NAMALWA (cell line): ENCODE measurements at regions not wholly inside any gene's neighbourhood (a gene's known extent, or its start where the extent isn't known, plus 50 kb on each side); places are given as distances from the start of the nearest gene placed in this dataset.

ENCODE experiments used
- DNase-seq: peaks from one replicate; pipeline ENCODE4 v3.0.0-alpha.2; 2015; ENCODE audit warnings: low spot score

DNA sequence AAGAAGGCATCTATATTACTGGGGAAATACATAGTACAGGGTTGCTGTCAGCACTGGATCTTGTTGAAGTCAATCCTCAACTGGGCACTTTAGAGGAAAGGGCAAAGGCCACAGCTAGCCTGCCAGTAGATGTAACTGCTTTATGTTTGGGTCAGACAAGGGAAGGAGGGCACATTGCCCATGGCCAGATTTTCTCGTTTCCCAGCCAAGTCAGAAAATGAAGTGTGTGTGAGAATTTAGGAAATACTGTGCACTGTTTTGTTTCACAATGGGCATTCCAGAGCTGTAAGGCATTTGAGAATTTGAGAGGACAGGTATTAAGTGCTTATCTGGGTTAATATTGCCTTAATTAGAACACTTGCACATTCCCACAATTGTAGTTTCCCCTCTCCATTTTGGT is 183.9 kb upstream of the MCHR2 start:
- no peak for DNase-seq

- DNase-seq, result no peak
Measured at GRCh38 chr6:100176951-100177710, 183.1 kb upstream of the MCHR2 start.

DNA sequence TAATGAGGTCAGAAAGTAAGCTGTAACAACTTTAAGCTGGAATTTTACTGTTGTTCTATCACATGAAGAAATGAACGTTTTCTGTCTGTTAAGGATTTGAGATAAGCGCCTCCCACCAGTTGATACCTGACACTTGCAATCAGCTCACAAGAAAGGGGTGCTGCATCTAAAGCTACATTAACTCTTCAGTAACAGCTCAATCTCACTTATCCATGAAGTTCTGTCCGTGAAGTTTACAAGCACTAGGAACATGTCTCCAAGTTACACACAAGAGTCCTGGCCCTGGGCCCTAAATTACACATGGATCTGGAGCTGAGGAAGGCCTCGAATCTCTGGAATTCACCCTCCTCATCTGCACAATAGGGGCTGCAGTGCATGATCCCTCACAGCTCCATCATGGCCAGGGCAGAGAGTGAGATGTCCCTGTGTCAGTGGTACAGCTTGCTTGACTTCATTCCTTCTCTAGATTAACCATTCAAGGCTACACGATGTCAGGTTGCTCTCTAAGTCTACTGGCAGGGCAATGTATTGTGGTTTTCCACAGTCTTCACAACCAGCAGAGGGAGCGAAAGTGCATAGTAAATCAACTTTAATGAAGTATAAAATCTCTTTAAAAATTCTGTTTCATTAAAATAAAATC is 182.4 kb upstream of the MCHR2 start:
- DNase-seq, result peak; percentile 32

GRCh38 chr6:100175814-100176310 is 181.8 kb upstream of the MCHR2 start:
- no peak for DNase-seq

DNA sequence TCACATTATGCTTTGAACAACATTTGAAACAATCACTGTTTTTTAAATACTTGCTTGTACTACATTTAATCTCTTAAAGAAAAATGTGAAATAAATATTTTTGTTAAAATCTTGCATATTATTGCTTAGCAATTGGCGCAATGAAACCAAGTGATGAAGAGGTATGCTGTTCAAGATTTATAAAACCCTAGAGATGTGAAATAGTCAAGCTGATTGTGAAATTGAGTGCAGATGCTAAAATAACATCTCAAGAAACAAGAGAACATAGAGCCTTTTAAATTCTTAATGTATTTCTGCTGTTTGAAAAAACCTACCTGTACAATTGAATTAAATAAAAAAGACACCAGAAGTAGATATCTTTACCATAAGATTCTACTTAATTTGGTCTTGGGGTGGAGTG is 179.2 kb upstream of the MCHR2 start:
- DNase-seq, result no peak

- DNase-seq, result no peak
Measured at GRCh38 chr6:100172322-100172713, 178.3 kb upstream of the MCHR2 start.

- no peak for DNase-seq
Measured at GRCh38 chr6:100171533-100172321, 177.7 kb upstream of the MCHR2 start.

DNA sequence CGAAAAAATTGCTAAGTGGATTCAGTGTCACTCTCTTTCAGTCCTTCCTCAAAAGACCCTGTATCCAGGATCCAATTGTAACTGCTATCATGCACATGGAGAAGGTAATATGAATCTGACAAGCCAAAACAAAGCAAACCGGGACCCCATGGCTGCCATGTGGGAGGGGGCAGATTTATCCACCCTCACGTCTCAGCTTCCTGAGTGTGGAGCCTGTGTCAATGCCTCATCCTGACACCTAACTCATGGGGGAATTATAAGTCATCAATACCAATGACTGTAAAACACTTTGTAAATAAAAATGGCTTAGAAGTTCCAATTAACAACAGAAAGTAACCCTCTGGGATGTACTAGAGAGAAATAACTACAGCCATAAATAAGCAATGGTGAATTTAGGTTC is 174.1 kb upstream of the MCHR2 start:
- no peak for DNase-seq

GRCh38 chr6:100167585-100167984 is 173.6 kb upstream of the MCHR2 start:
- no peak for DNase-seq

- no peak for DNase-seq
Measured at GRCh38 chr6:100166956-100167355, 172.9 kb upstream of the MCHR2 start.

GRCh38 chr6:100165442-100165841 is 171.4 kb upstream of the MCHR2 start:
- no peak for DNase-seq

DNA sequence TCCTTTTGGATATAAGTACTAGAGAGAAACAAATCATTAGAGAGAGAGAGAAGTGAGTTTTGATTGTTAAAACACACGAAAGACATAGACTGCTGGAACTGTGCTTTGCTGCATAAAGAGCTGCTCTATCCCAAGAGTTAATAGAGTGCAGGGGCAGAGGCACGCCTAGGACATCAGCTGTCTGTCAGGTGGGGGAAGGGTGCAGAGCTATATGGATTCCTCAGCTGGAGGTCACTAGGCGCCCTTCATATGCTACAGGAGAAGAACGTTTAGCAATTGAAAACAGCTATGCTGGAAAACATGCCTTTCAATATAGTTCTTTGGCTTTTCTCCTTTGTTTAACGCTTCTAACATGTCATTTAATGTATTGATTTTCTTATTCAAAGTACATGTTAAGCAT is 169.0 kb upstream of the MCHR2 start:
- no peak for DNase-seq

GRCh38 chr6:100161782-100162365 is 167.9 kb upstream of the MCHR2 start:
- no peak for DNase-seq

- no peak for DNase-seq
Measured at GRCh38 chr6:100160930-100161329, 166.9 kb upstream of the MCHR2 start.

DNA sequence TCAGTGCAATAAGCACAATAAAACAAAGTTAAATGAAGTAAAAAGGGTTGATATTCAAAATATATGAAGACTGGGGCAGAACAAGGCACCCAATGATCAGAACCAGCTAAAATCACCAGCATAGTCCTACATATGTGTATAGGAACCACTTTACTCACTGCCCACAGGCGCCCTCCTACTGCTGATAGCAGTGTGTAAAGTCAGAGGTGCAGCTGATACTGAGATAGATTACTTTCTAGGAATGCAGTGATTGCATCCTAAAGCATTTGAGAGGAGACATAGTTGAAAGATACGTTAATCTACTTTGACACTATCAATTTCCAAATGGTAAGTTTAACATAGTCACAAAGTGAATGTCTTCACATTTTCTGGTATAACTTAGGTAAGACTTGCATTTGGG is 161.1 kb upstream of the MCHR2 start:
- no peak for DNase-seq

DNA sequence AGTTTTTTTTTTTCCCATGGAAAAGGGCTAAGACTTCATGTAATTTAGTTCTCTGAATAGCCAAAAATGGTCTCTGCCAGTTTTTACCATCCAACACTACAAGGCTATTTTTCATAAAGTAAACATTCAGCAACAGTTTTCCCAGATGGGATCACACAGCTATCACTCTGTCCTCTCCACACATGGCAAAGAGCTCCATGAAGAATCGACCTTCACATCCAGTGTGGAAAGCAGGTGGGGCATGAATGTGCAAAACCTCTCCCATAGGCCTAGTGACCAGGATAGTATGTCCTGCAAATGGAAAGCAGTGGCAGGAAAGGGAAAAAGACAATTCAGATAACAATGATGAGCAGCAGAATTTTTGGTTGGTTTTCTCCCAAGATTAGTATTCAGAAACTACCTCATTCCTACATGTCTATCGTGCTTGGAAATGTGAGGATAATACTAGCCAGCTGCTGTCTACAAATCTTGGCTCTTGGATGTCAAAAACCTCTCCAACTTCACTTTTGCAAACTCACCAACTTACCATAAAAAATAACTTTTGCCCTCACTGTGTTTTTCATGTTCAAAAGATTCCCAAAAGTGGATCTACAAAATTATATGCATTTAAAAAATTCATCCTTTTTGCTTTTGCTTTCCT is 159.7 kb upstream of the MCHR2 start:
- DNase-seq, result no peak

DNA sequence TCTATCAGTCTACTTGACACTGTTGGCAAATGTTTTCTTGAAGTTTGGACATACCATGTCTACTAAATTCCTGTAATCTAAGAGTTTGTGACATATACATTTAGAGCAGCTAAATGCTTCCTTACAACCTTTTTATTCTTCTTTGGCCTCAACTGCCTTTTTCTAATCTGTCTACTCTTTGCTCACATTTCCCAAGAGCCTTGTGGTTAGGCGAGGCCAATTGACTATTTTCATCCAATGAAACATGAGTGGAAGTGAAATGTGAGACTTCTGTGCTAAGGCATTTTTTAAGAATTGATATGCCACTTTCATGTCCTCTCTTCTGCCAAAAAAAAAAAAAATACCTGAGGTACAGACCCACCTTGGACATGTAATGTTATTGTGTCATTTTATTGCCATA is 158.2 kb upstream of the MCHR2 start:
- DNase-seq, result no peak

DNA sequence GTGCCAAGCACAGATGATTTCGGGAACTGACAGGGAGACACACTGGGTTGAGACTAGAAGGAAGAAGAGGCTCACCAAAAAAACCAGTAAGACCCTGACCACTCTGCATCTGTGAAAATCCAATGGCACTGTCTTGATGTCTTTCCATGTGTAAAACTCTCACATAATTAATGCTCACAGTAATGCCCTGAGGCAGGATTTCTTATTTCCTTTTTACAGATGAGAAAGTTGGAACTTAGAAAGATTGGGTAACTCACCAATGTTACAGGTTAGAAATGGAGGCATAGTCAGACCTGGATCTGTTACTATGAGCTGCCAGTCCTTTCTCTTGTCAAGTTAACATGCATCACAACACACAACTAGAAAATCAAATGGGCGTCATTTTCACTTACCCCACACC is 151.0 kb upstream of the MCHR2 start:
- DNase-seq, result no peak

DNA sequence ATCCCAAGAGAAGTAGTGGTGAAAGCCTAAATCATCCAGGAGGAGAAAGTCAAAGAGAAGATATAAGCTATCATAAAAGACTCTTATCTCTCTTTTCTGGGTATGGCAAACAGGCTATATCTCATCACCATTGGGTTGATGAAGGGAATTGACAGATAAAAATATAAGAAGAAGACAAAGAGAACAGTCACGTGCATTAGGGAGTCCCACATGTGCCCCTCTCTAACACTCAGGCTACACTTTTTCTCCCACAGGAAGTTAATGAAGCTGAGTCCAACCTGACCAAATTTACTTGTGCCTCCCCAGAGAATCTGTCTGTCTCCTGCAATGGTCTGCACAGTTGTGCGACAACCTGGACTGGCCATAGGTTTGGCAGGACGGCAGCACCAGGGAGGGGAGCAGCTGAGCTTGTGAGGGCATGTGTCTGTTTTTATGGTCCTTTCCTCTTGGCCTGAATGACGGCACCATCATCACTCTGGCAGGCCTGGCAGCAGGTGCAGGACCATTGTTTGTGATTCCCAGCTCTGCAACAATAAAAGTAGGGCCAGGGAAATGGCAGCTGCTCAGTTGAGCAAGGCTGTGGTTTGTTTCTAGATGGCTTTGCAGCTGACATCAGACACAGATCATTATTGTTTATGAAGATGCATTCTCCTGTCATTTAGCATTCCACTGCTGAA is 144.5 kb upstream of the MCHR2 start:
- no peak for DNase-seq

- no peak for DNase-seq
Measured at GRCh38 chr6:100137759-100138158, 143.7 kb upstream of the MCHR2 start.

- DNase-seq, result no peak
Measured at GRCh38 chr6:100136590-100136989, 142.6 kb upstream of the MCHR2 start.

DNA sequence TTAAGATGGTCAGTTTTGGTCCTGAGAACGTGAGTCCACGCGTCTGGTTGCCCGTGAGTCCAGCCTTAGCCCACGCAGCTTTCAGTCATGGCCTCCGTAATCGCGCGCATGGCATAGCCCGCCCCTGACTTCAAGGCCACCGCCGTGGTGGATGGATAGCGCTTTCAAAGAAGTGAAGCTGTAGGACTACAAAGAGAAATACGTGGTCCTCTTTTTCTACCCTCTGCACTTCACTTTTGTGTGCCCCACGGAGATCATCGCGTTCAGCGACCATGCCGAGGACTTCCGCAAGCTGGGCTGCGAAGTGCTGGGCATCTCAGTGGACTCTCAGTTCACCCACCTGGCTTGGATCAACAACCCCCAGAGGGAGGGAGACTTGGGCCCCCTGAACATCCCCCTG is 142.0 kb upstream of the MCHR2 start:
- no peak for DNase-seq
